ENCODE measurements at regions not wholly inside any gene's neighbourhood (a gene's known extent, or its start where the extent isn't known, plus 50 kb on each side); places are given as distances from the start of the nearest gene placed in this dataset.

DNA sequence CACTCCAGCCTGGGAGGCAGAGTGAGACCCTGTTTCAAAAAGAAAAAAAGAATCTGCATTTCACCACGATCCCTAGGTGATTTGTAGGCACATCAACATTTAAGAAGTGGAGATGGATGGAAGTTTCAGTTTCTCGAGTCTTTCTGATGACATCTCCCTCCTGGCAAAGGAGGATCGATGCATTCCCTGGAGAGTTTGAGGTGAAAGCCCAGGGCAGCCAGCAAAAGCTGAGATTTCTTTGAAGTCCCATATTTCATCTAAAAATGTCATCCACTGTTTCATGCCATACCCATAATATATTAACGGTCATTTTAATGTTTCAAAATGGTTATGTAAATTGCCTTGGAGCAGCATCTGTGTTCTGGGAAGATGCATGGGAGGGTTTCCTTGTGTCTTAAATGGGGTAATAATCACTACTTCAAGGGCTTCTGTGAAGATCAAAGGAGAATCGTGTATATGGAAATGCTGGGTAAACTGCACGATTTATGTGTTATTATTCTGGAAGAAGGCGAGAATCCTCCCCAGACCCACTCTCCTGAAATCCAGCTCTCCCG, 63.4 kb downstream of the KATNIP start:
- no peak overlapping the region for H3K4me3 Mint-ChIP-seq
- intact Hi-C loops (cut with micrococcal nuclease): no loop called here

GRCh38 chr16:27617665-27618064, 67.7 kb downstream of the KATNIP start:
- Mint-ChIP-seq H3K27me3 (ENCODE audit: low read depth in 3 of 3) (no peaks in the 10 kb centered on the region), H3K4me1 (no peaks in the 10 kb centered on the region), H3K9me3 (peaks cover 0 to 6% (median 0%) of the 10 kb centered on the region in 7 donors), H3K27ac (no peak overlapping the region), H3K36me3 (peaks cover 19 to 25% of the 10 kb centered on the region in 2 donors), H3K4me3 (no peak overlapping the region)
- Histone ChIP-seq H3K4me3 (replicated peaks in 1 of 3; ENCODE audit: low read depth in 2 of 3, low read length in 3 of 3) (no peak overlapping the region), H3K9ac (ENCODE audit: insufficient read depth, low read length, poor library complexity, severe bottlenecking) (no peak overlapping the region), H2AFZ (ENCODE audit: insufficient read depth, low read depth, low read length, poor library complexity, severe bottlenecking) (no peak overlapping the region), H3K27me3 (ENCODE audit: control insufficient read depth in 2 of 2, insufficient read depth in 2 of 2, low read length in 2 of 2) (no peaks in the 10 kb centered on the region), H3K9me3 (replicated peaks in 1 of 2; ENCODE audit: control insufficient read depth in 1 of 2, insufficient read depth in 1 of 2, low read length in 2 of 2) (peaks cover 0 to 2% of the 10 kb centered on the region in 2 donors), H3K4me2 (replicated peaks; ENCODE audit: extremely low read depth, low read length, poor library complexity, severe bottlenecking) (no peak overlapping the region), H3K4me1 (ENCODE audit: control insufficient read depth in 1 of 2, insufficient read depth in 2 of 2, low read length in 2 of 2) (no peaks in the 10 kb centered on the region), H4K20me1 (ENCODE audit: insufficient read depth, low read length) (no peaks in the 10 kb centered on the region), H3K36me3 (replicated peaks in 1 of 2; ENCODE audit: control insufficient read depth in 1 of 2, insufficient read depth in 2 of 2, low read length in 2 of 2) (peaks cover 4 to 15% of the 10 kb centered on the region in 2 donors), H3K79me2 (ENCODE audit: insufficient read depth, low read length) (no peaks in the 10 kb centered on the region), H3K27ac (ENCODE audit: low read depth in 1 of 2, low read length in 2 of 2) (no peak overlapping the region)
- TF ChIP-seq CTCF (IDR thresholded peaks at IDR 0.05): no peak
- 100% methylated on average over 1 of the region's 4 CpGs for WGBS (ENCODE audit: insufficient coverage)
- DNase-seq: no peak
- intact Hi-C loops (cut with micrococcal nuclease): no loop called here

More for the DNA sequence above, 63.4 kb downstream of the KATNIP start:
- Mint-ChIP-seq H3K4me1 (no peaks in the 10 kb centered on the region), H3K27me3 (ENCODE audit: low read depth in 3 of 3) (peaks cover 0 to 2% (median 1%) of the 10 kb centered on the region in 3 donors), H3K27ac (no peak overlapping the region), H3K36me3 (peaks cover 8 to 12% of the 10 kb centered on the region in 2 donors), H3K9me3 (no peaks in the 10 kb centered on the region)
- Histone ChIP-seq H3K4me3 (replicated peaks in 1 of 3; ENCODE audit: low read depth in 2 of 3, low read length in 3 of 3) (no peak overlapping the region), H3K9me3 (replicated peaks in 1 of 2; ENCODE audit: control insufficient read depth in 1 of 2, insufficient read depth in 1 of 2, low read length in 2 of 2) (no peaks in the 10 kb centered on the region), H3K79me2 (ENCODE audit: insufficient read depth, low read length) (no peaks in the 10 kb centered on the region), H3K4me1 (ENCODE audit: control insufficient read depth in 1 of 2, insufficient read depth in 2 of 2, low read length in 2 of 2) (no peaks in the 10 kb centered on the region), H4K20me1 (ENCODE audit: insufficient read depth, low read length) (no peaks in the 10 kb centered on the region), H2AFZ (ENCODE audit: insufficient read depth, low read depth, low read length, poor library complexity, severe bottlenecking) (no peak overlapping the region), H3K4me2 (replicated peaks; ENCODE audit: extremely low read depth, low read length, poor library complexity, severe bottlenecking) (no peak overlapping the region), H3K27ac (ENCODE audit: low read depth in 1 of 2, low read length in 2 of 2) (no peak overlapping the region), H3K9ac (ENCODE audit: insufficient read depth, low read length, poor library complexity, severe bottlenecking) (no peak overlapping the region), H3K36me3 (replicated peaks in 1 of 2; ENCODE audit: control insufficient read depth in 1 of 2, insufficient read depth in 2 of 2, low read length in 2 of 2) (peaks cover 0 to 6% of the 10 kb centered on the region in 2 donors), H3K27me3 (ENCODE audit: control insufficient read depth in 2 of 2, insufficient read depth in 2 of 2, low read length in 2 of 2) (no peaks in the 10 kb centered on the region)
- DNase-seq: no peak
- WGBS (ENCODE audit: insufficient coverage): 87% methylated on average over 2 of the region's 8 CpGs
- TF ChIP-seq CTCF (IDR thresholded peaks at IDR 0.05): no peak

Measured in CD14-positive monocyte (primary cell).